DND-41 (cell line): ENCODE measurements at regions not wholly inside any gene's neighbourhood (a gene's known extent, or its start where the extent isn't known, plus 50 kb on each side); places are given as distances from the start of the nearest gene placed in this dataset.

ENCODE experiments used
- ATAC-seq: fragments of 200-7000 bp; cut with Tn5 transposase; 3 replicates; pipeline ENCODE4 v1.9.1; 2021; ENCODE audit warnings: low read depth; ENCODE audit not compliant: insufficient read depth
- DNase-seq: peaks from one replicate; pipeline ENCODE4 v3.0.0-alpha.2; 2020
- H2AFZ ChIP-seq: 2 replicates; pipeline ENCODE4 v1.6.0; 2012; ENCODE audit warnings: low read depth, low read length
- H3K27ac ChIP-seq: 2 replicates; pipeline ENCODE4 v1.5.1; 2012; ENCODE audit warnings: low read length, inconsistent platforms
- H3K27me3 ChIP-seq: fragments of 200-600 bp; sonication (generic); 2 replicates; pipeline ENCODE4 v1.6.0; 2012; ENCODE audit warnings: low read length, mild to moderate bottlenecking, inconsistent platforms; ENCODE audit not compliant: insufficient read depth, poor library complexity
- H3K36me3 ChIP-seq: 2 replicates; pipeline ENCODE4 v1.5.1; 2012; ENCODE audit warnings: low read length, inconsistent platforms; ENCODE audit not compliant: insufficient read depth
- H3K4me1 ChIP-seq: 2 replicates; pipeline ENCODE4 v1.5.1; 2012; ENCODE audit warnings: mild to moderate bottlenecking, low read length; ENCODE audit not compliant: insufficient read depth
- H3K4me2 ChIP-seq: 2 replicates; pipeline ENCODE4 v1.6.0; 2012; ENCODE audit warnings: mild to moderate bottlenecking, moderate library complexity, low read length, inconsistent platforms; ENCODE audit not compliant: insufficient read depth
- H3K4me3 ChIP-seq, 2 experiments: fragments of 200-600 bp in 1 of 2; shearing (Covaris generic) in 1 of 2; 2 replicates each; pipeline ENCODE4 v1.5.1; 2012 to 2016; ENCODE audit warnings: inconsistent platforms in 2 of 2, low read length in 2 of 2, mild to moderate bottlenecking in 2 of 2, low read depth in 1 of 2, moderate library complexity in 1 of 2
- H3K79me2 ChIP-seq: 2 replicates; pipeline ENCODE4 v1.6.0; 2012; ENCODE audit warnings: low read length, inconsistent platforms; ENCODE audit not compliant: insufficient read depth
- H3K9ac ChIP-seq: 2 replicates; pipeline ENCODE4 v1.6.0; 2012; ENCODE audit warnings: low read depth, mild to moderate bottlenecking, inconsistent platforms, low read length, moderate library complexity
- H3K9me3 ChIP-seq: 2 replicates; pipeline ENCODE4 v1.5.1; 2012; ENCODE audit warnings: low read length, moderate library complexity, mild to moderate bottlenecking, inconsistent platforms; ENCODE audit not compliant: insufficient read depth, severe bottlenecking
- H4K20me1 ChIP-seq: 2 replicates; pipeline ENCODE4 v1.6.0; 2012; ENCODE audit warnings: low read length; ENCODE audit not compliant: insufficient read depth
- CTCF ChIP-seq: IDR thresholded peaks from 2 replicates; pipeline ENCODE4 v1.5.1; 2012; ENCODE audit warnings: borderline replicate concordance, low read length, moderate library complexity, mild to moderate bottlenecking; ENCODE audit not compliant: poor library complexity, severe bottlenecking; ENCODE audit errors: extremely low read depth
- EZH2 ChIP-seq: IDR thresholded peaks from 3 replicates; pipeline ENCODE4 v1.6.1; 2012; ENCODE audit warnings: borderline replicate concordance, low read depth, mild to moderate bottlenecking, moderate library complexity, low read length, inconsistent platforms; ENCODE audit not compliant: severe bottlenecking

GRCh38 chr12:127223731-127224130 lies 1043.2 kb upstream of the TMEM132C start:
- no peaks in the 10 kb centered on the region for H4K20me1 ChIP-seq
- no peak overlapping the region for H3K4me2 ChIP-seq
- H3K9me3 ChIP-seq, result no peaks in the 10 kb centered on the region
- H3K79me2 ChIP-seq, result no peaks in the 10 kb centered on the region
- no peak overlapping the region for H3K27ac ChIP-seq
- H3K27me3 ChIP-seq, result no peaks in the 10 kb centered on the region
- ATAC-seq (no peak), DNase-seq (no peak)
- H3K36me3 ChIP-seq, result no peaks in the 10 kb centered on the region
- no peaks in the 10 kb centered on the region for H3K4me1 ChIP-seq
- TF ChIP-seq EZH2 (no peak), CTCF (no peak)
- H2AFZ ChIP-seq, result no peak overlapping the region
- H3K4me3 ChIP-seq, result no peak overlapping the region
- no peak overlapping the region for H3K9ac ChIP-seq

GRCh38 chr12:127230843-127231260 lies 1036.1 kb upstream of the TMEM132C start:
- Histone ChIP-seq H2AFZ (no peak overlapping the region), H3K36me3 (no peaks in the 10 kb centered on the region), H3K9me3 (no peaks in the 10 kb centered on the region), H3K4me3 (no peak overlapping the region), H3K27ac (no peak overlapping the region), H3K27me3 (no peaks in the 10 kb centered on the region), H3K9ac (no peak overlapping the region), H3K4me2 (no peak overlapping the region), H4K20me1 (no peaks in the 10 kb centered on the region), H3K4me1 (no peaks in the 10 kb centered on the region), H3K79me2 (no peaks in the 10 kb centered on the region)
- DNase-seq (no peak), ATAC-seq (no peak)
- no peak for TF ChIP-seq CTCF
- TF ChIP-seq EZH2, result no peak

GRCh38 chr12:127231371-127231770 lies 1035.6 kb upstream of the TMEM132C start:
- DNase-seq, result no peak
- Histone ChIP-seq H3K27me3 (no peaks in the 10 kb centered on the region), H2AFZ (no peak overlapping the region), H3K27ac (no peak overlapping the region), H3K4me2 (no peak overlapping the region), H3K79me2 (no peaks in the 10 kb centered on the region), H3K9ac (no peak overlapping the region), H3K4me1 (no peaks in the 10 kb centered on the region), H3K4me3 (no peak overlapping the region), H4K20me1 (no peaks in the 10 kb centered on the region), H3K9me3 (no peaks in the 10 kb centered on the region), H3K36me3 (no peaks in the 10 kb centered on the region)
- TF ChIP-seq EZH2, result no peak
- TF ChIP-seq CTCF, result no peak
- no peak for ATAC-seq

GRCh38 chr12:127233016-127233415 lies 1034.0 kb upstream of the TMEM132C start:
- H2AFZ ChIP-seq, result no peak overlapping the region
- ATAC-seq (no peak), DNase-seq (no peak)
- peaks cover 4% of the 10 kb centered on the region for H3K9me3 ChIP-seq
- H3K9ac ChIP-seq, result no peak overlapping the region
- H3K36me3 ChIP-seq, result no peaks in the 10 kb centered on the region
- H3K79me2 ChIP-seq, result no peaks in the 10 kb centered on the region
- H3K27ac ChIP-seq, result no peak overlapping the region
- H3K4me2 ChIP-seq, result no peak overlapping the region
- H3K4me3 ChIP-seq, result no peak overlapping the region
- TF ChIP-seq CTCF, result no peak
- no peak for TF ChIP-seq EZH2
- no peaks in the 10 kb centered on the region for H3K27me3 ChIP-seq
- H3K4me1 ChIP-seq, result no peaks in the 10 kb centered on the region
- H4K20me1 ChIP-seq, result no peaks in the 10 kb centered on the region
